ENCODE measurements at regions not wholly inside any gene's neighbourhood (a gene's known extent, or its start where the extent isn't known, plus 50 kb on each side); places are given as distances from the start of the nearest gene placed in this dataset.

- no peaks in the 10 kb centered on the region for H3K36me3 ChIP-seq
- H3K9me3 ChIP-seq, result no peaks in the 10 kb centered on the region
- H3K4me1 ChIP-seq, result no peaks in the 10 kb centered on the region
- no peak overlapping the region for H3K27ac ChIP-seq
- TF ChIP-seq POLR2A (IDR thresholded peaks at IDR 0.05) (no peak), POLR2AphosphoS5 (IDR thresholded peaks at IDR 0.05) (no peak), EP300 (IDR thresholded peaks at IDR 0.05) (no peak), CTCF (IDR thresholded peaks at IDR 0.05) (no peak)
- no peaks in the 10 kb centered on the region for H3K27me3 ChIP-seq
- 50 to 75% methylated on average over 5 to 6 of the region's 6 CpGs for WGBS, 2 donors (ENCODE audit: low coverage in 1 of 2)
- H3K4me3 ChIP-seq, result no peak overlapping the region
- no peak for ATAC-seq
Observed at GRCh38 chr2:146258071-146258470, 1586.8 kb upstream of the ACVR2A start.

GRCh38 chr2:146252119-146252518 is 1592.7 kb upstream of the ACVR2A start:
- H3K4me3 ChIP-seq, result no peak overlapping the region
- no peak overlapping the region for H3K27ac ChIP-seq
- H3K27me3 ChIP-seq, result no peaks in the 10 kb centered on the region
- H3K9me3 ChIP-seq, result no peaks in the 10 kb centered on the region
- H3K4me1 ChIP-seq, result no peaks in the 10 kb centered on the region
- H3K36me3 ChIP-seq, result no peaks in the 10 kb centered on the region
- ATAC-seq, result no peak
- no peak for TF ChIP-seq POLR2A (IDR thresholded peaks at IDR 0.05)
- no peak for TF ChIP-seq CTCF (IDR thresholded peaks at IDR 0.05)
- TF ChIP-seq POLR2AphosphoS5 (IDR thresholded peaks at IDR 0.05), result no peak
- no peak for TF ChIP-seq EP300 (IDR thresholded peaks at IDR 0.05)
- WGBS, 2 donors (ENCODE audit: low coverage in 1 of 2), result 95% methylated on average over 2 of the region's 2 CpGs; no CpG with 5 or more reads in 1 of the 2 donors

- Histone ChIP-seq H3K27me3 (no peaks in the 10 kb centered on the region), H3K36me3 (no peaks in the 10 kb centered on the region), H3K4me3 (no peak overlapping the region), H3K27ac (no peak overlapping the region), H3K9me3 (no peaks in the 10 kb centered on the region), H3K4me1 (no peaks in the 10 kb centered on the region)
- no peak for ATAC-seq
- WGBS, 2 donors (ENCODE audit: low coverage in 1 of 2), result 48 to 56% methylated on average over 3 of the region's 3 CpGs
- TF ChIP-seq EP300 (IDR thresholded peaks at IDR 0.05) (no peak), CTCF (IDR thresholded peaks at IDR 0.05) (no peak), POLR2AphosphoS5 (IDR thresholded peaks at IDR 0.05) (no peak), POLR2A (IDR thresholded peaks at IDR 0.05) (no peak)
Observed at GRCh38 chr2:146251328-146251727, 1593.5 kb upstream of the ACVR2A start.

- H3K4me3 ChIP-seq, result no peak overlapping the region
- no peaks in the 10 kb centered on the region for H3K36me3 ChIP-seq
- no peaks in the 10 kb centered on the region for H3K9me3 ChIP-seq
- H3K27me3 ChIP-seq, result no peaks in the 10 kb centered on the region
- TF ChIP-seq EP300 (IDR thresholded peaks at IDR 0.05) (no peak), POLR2AphosphoS5 (IDR thresholded peaks at IDR 0.05) (no peak), POLR2A (IDR thresholded peaks at IDR 0.05) (no peak), CTCF (IDR thresholded peaks at IDR 0.05) (no peak)
- ATAC-seq, result no peak
- H3K27ac ChIP-seq, result no peak overlapping the region
- H3K4me1 ChIP-seq, result peaks cover 0 to 4% (median 0%) of the 10 kb centered on the region in 3 donors
- 0% methylated on average over 1 of the region's 1 CpG for WGBS, 2 donors (ENCODE audit: low coverage in 1 of 2)
Observed at GRCh38 chr2:146246736-146247523, 1597.9 kb upstream of the ACVR2A start.
